ENCODE measurements at regions not wholly inside any gene's neighbourhood (a gene's known extent, or its start where the extent isn't known, plus 50 kb on each side); places are given as distances from the start of the nearest gene placed in this dataset.

DNA sequence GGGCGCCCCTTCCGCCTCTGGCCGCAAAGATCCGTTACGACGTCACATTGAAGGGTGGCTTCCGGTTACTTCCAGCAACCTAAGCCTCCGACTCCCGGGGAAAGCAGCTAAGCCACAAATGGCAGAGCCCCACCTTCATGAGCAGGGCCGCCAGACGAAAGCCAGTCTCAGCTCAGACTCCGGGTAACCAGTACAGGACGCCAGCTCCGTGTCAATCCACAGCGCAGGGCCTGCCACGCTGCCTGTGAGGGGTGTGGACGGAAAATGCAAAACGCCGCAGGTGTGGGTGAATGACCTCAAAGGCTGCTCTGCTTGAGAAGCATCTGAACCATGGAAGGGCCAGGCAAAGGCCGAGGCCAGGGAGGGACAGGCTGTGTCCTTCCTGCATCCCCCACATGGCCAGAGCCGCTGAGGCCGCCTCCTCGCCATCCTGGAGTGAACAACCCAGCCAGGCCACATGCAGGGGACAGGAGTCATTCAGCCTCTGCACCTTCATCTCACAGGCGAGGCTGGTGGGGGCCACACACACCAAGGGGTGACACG lies 53.5 kb upstream of the PPP2R2D start:
- FAIRE-seq, result no peak
- no TSS peak for BruUV-seq (replicated peaks)
- Histone ChIP-seq H3K4me3 (replicated peaks in 1 of 3; ENCODE audit: insufficient read depth in 1 of 3, low read depth in 1 of 3, low read length in 3 of 3) (no peak overlapping the region), H3K27me3 (ENCODE audit: control insufficient read depth in 2 of 2, insufficient read depth in 2 of 2, low read length in 2 of 2) (no peaks in the 10 kb centered on the region), H3K4me2 (ENCODE audit: insufficient read depth, low read length) (no peak overlapping the region), H3K9me3 (replicated peaks; ENCODE audit: control insufficient read depth, insufficient read depth, low read length) (peaks cover 3% of the 10 kb centered on the region), H2AFZ (ENCODE audit: low read depth, low read length) (no peak overlapping the region), H3K9me1 (replicated peaks; ENCODE audit: control insufficient read depth, extremely low read depth, insufficient read depth, low read length) (no peaks in the 10 kb centered on the region), H3K27ac (ENCODE audit: insufficient read depth, low read depth, low read length) (no peak overlapping the region), H4K20me1 (replicated peaks; ENCODE audit: control insufficient read depth, extremely low read depth, insufficient read depth, low read length) (no peaks in the 10 kb centered on the region), H3K79me2 (ENCODE audit: control insufficient read depth, insufficient read depth, low read length) (no peaks in the 10 kb centered on the region), H3K9ac (replicated peaks; ENCODE audit: extremely low read depth, insufficient read depth, low read length) (no peak overlapping the region), H3K36me3 (ENCODE audit: control insufficient read depth in 2 of 2, extremely low read depth in 1 of 2, insufficient read depth in 2 of 2, low read length in 2 of 2) (no peaks in the 10 kb centered on the region), H3K4me1 (ENCODE audit: control insufficient read depth, extremely low read depth, insufficient read depth, low read length) (no peaks in the 10 kb centered on the region)
- ChIA-PET CTCF (no interaction called here), POLR2A (no interaction called here)
- dilution Hi-C loops (cut with MboI; ENCODE audit: extremely low pct_ligation_motif_present, low sequenced_read_pairs) (no loop called here), intact Hi-C loops (cut with micrococcal nuclease) (no loop called here)
- TF ChIP-seq, protein P1, sequence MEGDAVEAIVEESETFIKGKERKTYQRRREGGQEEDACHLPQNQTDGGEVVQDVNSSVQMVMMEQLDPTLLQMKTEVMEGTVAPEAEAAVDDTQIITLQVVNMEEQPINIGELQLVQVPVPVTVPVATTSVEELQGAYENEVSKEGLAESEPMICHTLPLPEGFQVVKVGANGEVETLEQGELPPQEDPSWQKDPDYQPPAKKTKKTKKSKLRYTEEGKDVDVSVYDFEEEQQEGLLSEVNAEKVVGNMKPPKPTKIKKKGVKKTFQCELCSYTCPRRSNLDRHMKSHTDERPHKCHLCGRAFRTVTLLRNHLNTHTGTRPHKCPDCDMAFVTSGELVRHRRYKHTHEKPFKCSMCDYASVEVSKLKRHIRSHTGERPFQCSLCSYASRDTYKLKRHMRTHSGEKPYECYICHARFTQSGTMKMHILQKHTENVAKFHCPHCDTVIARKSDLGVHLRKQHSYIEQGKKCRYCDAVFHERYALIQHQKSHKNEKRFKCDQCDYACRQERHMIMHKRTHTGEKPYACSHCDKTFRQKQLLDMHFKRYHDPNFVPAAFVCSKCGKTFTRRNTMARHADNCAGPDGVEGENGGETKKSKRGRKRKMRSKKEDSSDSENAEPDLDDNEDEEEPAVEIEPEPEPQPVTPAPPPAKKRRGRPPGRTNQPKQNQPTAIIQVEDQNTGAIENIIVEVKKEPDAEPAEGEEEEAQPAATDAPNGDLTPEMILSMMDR (IDR thresholded peaks at IDR 0.05; ENCODE audit: extremely low read depth in 1 of 2, insufficient read depth in 1 of 2, low read depth in 1 of 2, low read length in 2 of 2), result no peak
- TF ChIP-seq MYC (IDR thresholded peaks at IDR 0.05; ENCODE audit: low read depth, low read length) (no peak), GATA2 (IDR thresholded peaks at IDR 0.05; ENCODE audit: insufficient read depth, insufficient read length, low read depth, low read length) (no peak), FOS (IDR thresholded peaks at IDR 0.05; ENCODE audit: borderline replicate concordance, insufficient read depth, low read length) (no peak)
- DNase-seq (ENCODE audit: low read depth, low spot score), result no peak

DNA sequence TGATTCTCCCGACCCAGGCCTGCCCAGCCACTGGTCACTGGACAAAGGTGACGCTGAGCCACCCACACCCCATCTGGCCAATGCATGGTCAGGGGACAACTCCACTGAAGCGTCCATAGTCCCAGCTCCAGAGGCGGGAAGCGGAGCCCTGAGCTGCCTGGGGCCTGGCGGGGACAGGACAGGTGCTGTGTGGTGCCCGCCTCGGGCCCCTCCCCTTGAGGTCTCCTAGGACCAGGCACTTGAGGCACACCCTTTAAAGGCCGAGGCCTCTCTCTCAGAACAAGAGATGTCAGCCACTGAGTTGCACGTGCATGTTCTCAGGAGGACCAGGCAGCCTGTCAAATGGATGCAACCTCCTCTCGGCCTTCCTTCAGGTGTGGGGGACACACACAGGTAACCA lies 52.5 kb upstream of the PPP2R2D start:
- no peak overlapping the region for H3K4me2 ChIP-seq (ENCODE audit: insufficient read depth, low read length)
- H4K20me1 ChIP-seq (replicated peaks; ENCODE audit: control insufficient read depth, extremely low read depth, insufficient read depth, low read length), result no peaks in the 10 kb centered on the region
- H3K27me3 ChIP-seq (ENCODE audit: control insufficient read depth in 2 of 2, insufficient read depth in 2 of 2, low read length in 2 of 2), result no peaks in the 10 kb centered on the region
- FAIRE-seq (no peak), DNase-seq (ENCODE audit: low read depth, low spot score) (no peak)
- peaks cover 3% of the 10 kb centered on the region for H3K9me3 ChIP-seq (replicated peaks; ENCODE audit: control insufficient read depth, insufficient read depth, low read length)
- H3K4me1 ChIP-seq (ENCODE audit: control insufficient read depth, extremely low read depth, insufficient read depth, low read length), result no peaks in the 10 kb centered on the region
- TF ChIP-seq JUN (IDR thresholded peaks at IDR 0.05; ENCODE audit: borderline replicate concordance, insufficient read depth, insufficient read length, low read depth), result no peak
- TF ChIP-seq POLR2AphosphoS5 (IDR thresholded peaks at IDR 0.05; ENCODE audit: insufficient read depth, low read depth, low read length), result no peak
- no peak for TF ChIP-seq FOS (IDR thresholded peaks at IDR 0.05; ENCODE audit: borderline replicate concordance, insufficient read depth, low read length)
- TF ChIP-seq, protein P1 (IDR thresholded peaks at IDR 0.05; ENCODE audit: extremely low read depth in 1 of 2, insufficient read depth in 1 of 2, low read depth in 1 of 2, low read length in 2 of 2), result no peak
- TF ChIP-seq POLR2A (IDR thresholded peaks at IDR 0.05; ENCODE audit: low read depth, low read length), result no peak
- no peak for TF ChIP-seq GATA2 (IDR thresholded peaks at IDR 0.05; ENCODE audit: insufficient read depth, insufficient read length, low read depth, low read length)
- no peak for TF ChIP-seq EZH2 (IDR thresholded peaks at IDR 0.05; ENCODE audit: borderline replicate concordance, low read depth, low read length, severe bottlenecking)
- no peak for TF ChIP-seq MYC (IDR thresholded peaks at IDR 0.05; ENCODE audit: low read depth, low read length)
- TF ChIP-seq MAX (IDR thresholded peaks at IDR 0.05; ENCODE audit: insufficient read depth, insufficient read length), result no peak
- H3K79me2 ChIP-seq (ENCODE audit: control insufficient read depth, insufficient read depth, low read length), result no peaks in the 10 kb centered on the region
- ChIA-PET POLR2A (no interaction called here), CTCF (no interaction called here)
- H2AFZ ChIP-seq (ENCODE audit: low read depth, low read length), result no peak overlapping the region
- no peaks in the 10 kb centered on the region for H3K36me3 ChIP-seq (ENCODE audit: control insufficient read depth in 2 of 2, extremely low read depth in 1 of 2, insufficient read depth in 2 of 2, low read length in 2 of 2)
- BruUV-seq (replicated peaks), result no TSS peak
- dilution Hi-C loops (cut with MboI; ENCODE audit: extremely low pct_ligation_motif_present, low sequenced_read_pairs) (no loop called here), intact Hi-C loops (cut with micrococcal nuclease) (no loop called here)
- H3K4me3 ChIP-seq (replicated peaks in 1 of 3; ENCODE audit: insufficient read depth in 1 of 3, low read depth in 1 of 3, low read length in 3 of 3), result no peak overlapping the region
- no peak overlapping the region for H3K27ac ChIP-seq (ENCODE audit: insufficient read depth, low read depth, low read length)
- no peaks in the 10 kb centered on the region for H3K9me1 ChIP-seq (replicated peaks; ENCODE audit: control insufficient read depth, extremely low read depth, insufficient read depth, low read length)
- no peak overlapping the region for H3K9ac ChIP-seq (replicated peaks; ENCODE audit: extremely low read depth, insufficient read depth, low read length)
